ENCODE measurements at regions not wholly inside any gene's neighbourhood (a gene's known extent, or its start where the extent isn't known, plus 50 kb on each side); places are given as distances from the start of the nearest gene placed in this dataset.

DNA sequence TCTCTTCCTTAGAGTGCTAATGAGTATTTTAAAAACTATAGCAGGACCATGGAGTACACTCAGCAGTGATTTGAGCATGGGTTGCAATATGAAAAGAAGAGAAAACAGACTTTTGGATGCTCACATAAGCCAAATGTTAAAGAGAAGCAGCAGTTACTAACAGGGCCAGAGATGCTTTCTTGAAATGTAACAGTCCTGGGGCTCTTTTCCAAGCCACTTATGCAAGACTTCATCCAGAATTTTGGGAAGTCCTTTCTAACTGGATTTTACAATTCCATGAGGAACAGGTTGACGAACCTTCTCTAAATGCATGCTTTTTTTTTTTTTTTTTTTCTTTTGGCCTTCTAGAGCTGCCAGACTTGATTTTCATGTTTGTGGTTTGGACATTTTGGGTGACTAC is 282.0 kb downstream of the SEC23IP start:
- TF ChIP-seq, protein P1, sequence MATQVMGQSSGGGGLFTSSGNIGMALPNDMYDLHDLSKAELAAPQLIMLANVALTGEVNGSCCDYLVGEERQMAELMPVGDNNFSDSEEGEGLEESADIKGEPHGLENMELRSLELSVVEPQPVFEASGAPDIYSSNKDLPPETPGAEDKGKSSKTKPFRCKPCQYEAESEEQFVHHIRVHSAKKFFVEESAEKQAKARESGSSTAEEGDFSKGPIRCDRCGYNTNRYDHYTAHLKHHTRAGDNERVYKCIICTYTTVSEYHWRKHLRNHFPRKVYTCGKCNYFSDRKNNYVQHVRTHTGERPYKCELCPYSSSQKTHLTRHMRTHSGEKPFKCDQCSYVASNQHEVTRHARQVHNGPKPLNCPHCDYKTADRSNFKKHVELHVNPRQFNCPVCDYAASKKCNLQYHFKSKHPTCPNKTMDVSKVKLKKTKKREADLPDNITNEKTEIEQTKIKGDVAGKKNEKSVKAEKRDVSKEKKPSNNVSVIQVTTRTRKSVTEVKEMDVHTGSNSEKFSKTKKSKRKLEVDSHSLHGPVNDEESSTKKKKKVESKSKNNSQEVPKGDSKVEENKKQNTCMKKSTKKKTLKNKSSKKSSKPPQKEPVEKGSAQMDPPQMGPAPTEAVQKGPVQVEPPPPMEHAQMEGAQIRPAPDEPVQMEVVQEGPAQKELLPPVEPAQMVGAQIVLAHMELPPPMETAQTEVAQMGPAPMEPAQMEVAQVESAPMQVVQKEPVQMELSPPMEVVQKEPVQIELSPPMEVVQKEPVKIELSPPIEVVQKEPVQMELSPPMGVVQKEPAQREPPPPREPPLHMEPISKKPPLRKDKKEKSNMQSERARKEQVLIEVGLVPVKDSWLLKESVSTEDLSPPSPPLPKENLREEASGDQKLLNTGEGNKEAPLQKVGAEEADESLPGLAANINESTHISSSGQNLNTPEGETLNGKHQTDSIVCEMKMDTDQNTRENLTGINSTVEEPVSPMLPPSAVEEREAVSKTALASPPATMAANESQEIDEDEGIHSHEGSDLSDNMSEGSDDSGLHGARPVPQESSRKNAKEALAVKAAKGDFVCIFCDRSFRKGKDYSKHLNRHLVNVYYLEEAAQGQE (IDR thresholded peaks at IDR 0.05; ENCODE audit: insufficient replicate concordance, low read depth) = no peak
- TF ChIP-seq POLR2AphosphoS5 (IDR thresholded peaks at IDR 0.05; ENCODE audit: low read depth) = no peak
- no peak for TF ChIP-seq GABPA (IDR thresholded peaks at IDR 0.05; ENCODE audit: low read depth)
- no peak for TF ChIP-seq SPI1 (IDR thresholded peaks at IDR 0.05; ENCODE audit: borderline replicate concordance, low read depth)
- TF ChIP-seq, protein P2, sequence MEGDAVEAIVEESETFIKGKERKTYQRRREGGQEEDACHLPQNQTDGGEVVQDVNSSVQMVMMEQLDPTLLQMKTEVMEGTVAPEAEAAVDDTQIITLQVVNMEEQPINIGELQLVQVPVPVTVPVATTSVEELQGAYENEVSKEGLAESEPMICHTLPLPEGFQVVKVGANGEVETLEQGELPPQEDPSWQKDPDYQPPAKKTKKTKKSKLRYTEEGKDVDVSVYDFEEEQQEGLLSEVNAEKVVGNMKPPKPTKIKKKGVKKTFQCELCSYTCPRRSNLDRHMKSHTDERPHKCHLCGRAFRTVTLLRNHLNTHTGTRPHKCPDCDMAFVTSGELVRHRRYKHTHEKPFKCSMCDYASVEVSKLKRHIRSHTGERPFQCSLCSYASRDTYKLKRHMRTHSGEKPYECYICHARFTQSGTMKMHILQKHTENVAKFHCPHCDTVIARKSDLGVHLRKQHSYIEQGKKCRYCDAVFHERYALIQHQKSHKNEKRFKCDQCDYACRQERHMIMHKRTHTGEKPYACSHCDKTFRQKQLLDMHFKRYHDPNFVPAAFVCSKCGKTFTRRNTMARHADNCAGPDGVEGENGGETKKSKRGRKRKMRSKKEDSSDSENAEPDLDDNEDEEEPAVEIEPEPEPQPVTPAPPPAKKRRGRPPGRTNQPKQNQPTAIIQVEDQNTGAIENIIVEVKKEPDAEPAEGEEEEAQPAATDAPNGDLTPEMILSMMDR (IDR thresholded peaks at IDR 0.05; ENCODE audit: insufficient read depth, low read length) = no peak
- no peak overlapping the region for H3K27ac ChIP-seq (replicated peaks)
- peaks cover 2% of the 10 kb centered on the region for H3K27me3 ChIP-seq (ENCODE audit: insufficient read depth, poor library complexity, severe bottlenecking)
- no peak overlapping the region for H3K4me3 ChIP-seq (replicated peaks; ENCODE audit: insufficient read depth, low read length)
- DNase-seq (ENCODE audit: low read depth in 1 of 2, low spot score in 1 of 2) = no peak

DNA sequence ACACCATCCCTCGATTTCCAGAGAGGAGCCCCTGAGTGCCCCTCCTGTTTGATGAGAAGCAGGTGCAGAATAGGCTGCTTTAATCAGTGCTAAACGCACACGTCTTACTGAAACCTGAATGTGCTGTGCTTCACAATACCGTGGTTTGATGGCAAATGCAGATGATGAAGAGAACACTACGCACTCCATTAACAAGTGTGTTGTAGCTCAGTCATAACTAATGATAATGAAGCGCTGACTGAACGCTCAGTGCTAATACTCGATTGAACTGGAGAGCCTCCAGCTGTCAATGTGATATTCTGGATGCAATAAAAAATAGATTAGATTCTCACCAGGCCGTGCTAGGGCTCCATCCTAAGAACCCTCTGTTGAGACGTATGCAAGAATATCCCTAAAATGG is 279.7 kb upstream of the PLPP4 start:
- no peak overlapping the region for H3K4me3 ChIP-seq (replicated peaks; ENCODE audit: insufficient read depth, low read length)
- TF ChIP-seq, protein P1 (IDR thresholded peaks at IDR 0.05; ENCODE audit: insufficient replicate concordance, low read depth) = no peak
- no peak for TF ChIP-seq POLR2AphosphoS5 (IDR thresholded peaks at IDR 0.05; ENCODE audit: low read depth)
- TF ChIP-seq, protein P2 (IDR thresholded peaks at IDR 0.05; ENCODE audit: insufficient read depth, low read length) = no peak
- TF ChIP-seq SPI1 (IDR thresholded peaks at IDR 0.05; ENCODE audit: borderline replicate concordance, low read depth) = no peak
- no peak for TF ChIP-seq GABPA (IDR thresholded peaks at IDR 0.05; ENCODE audit: low read depth)
- DNase-seq (ENCODE audit: low read depth in 1 of 2, low spot score in 1 of 2) = no peak
- no peak overlapping the region for H3K27ac ChIP-seq (replicated peaks)
- peaks cover 4% of the 10 kb centered on the region for H3K27me3 ChIP-seq (ENCODE audit: insufficient read depth, poor library complexity, severe bottlenecking)

- no peak for DNase-seq (ENCODE audit: low read depth in 1 of 2, low spot score in 1 of 2)
- TF ChIP-seq SPI1 (IDR thresholded peaks at IDR 0.05; ENCODE audit: borderline replicate concordance, low read depth) = no peak
- TF ChIP-seq, protein P2 (IDR thresholded peaks at IDR 0.05; ENCODE audit: insufficient read depth, low read length) = no peak
- TF ChIP-seq, protein P1 (IDR thresholded peaks at IDR 0.05; ENCODE audit: insufficient replicate concordance, low read depth) = no peak
- TF ChIP-seq POLR2AphosphoS5 (IDR thresholded peaks at IDR 0.05; ENCODE audit: low read depth) = no peak
- no peak for TF ChIP-seq GABPA (IDR thresholded peaks at IDR 0.05; ENCODE audit: low read depth)
- Histone ChIP-seq H3K4me3 (replicated peaks; ENCODE audit: insufficient read depth, low read length) (no peak overlapping the region), H3K27me3 (ENCODE audit: insufficient read depth, poor library complexity, severe bottlenecking) (peaks cover 4% of the 10 kb centered on the region), H3K27ac (replicated peaks) (no peak overlapping the region)
Measured at GRCh38 chr10:120180160-120180559, 276.9 kb upstream of the PLPP4 start.

All from HL-60 (cell line).